ENCODE measurements at regions not wholly inside any gene's neighbourhood (a gene's known extent, or its start where the extent isn't known, plus 50 kb on each side); places are given as distances from the start of the nearest gene placed in this dataset.

GRCh38 chr7:113256883-113257531 lies 138.7 kb upstream of the SMIM30 start:
- Histone ChIP-seq H4K8ac (ENCODE audit: low read depth, low read length) (no peak overlapping the region), H4K12ac (ENCODE audit: low read depth, low read length) (no peak overlapping the region), H3K18ac (ENCODE audit: low read length) (no peak overlapping the region), H3K79me2 (ENCODE audit: control insufficient read depth, insufficient read depth, low read length, poor library complexity) (no peaks in the 10 kb centered on the region), H3K9me3 (ENCODE audit: insufficient read depth, low read depth, low read length) (no peaks in the 10 kb centered on the region), H2BK5ac (ENCODE audit: low read depth, low read length, poor library complexity) (no peak overlapping the region), H3K27me3 (ENCODE audit: insufficient read depth, low read length) (no peaks in the 10 kb centered on the region), H3K79me1 (ENCODE audit: low read length) (no peaks in the 10 kb centered on the region), H3K23ac (ENCODE audit: low read length) (no peak overlapping the region), H2AFZ (ENCODE audit: insufficient read depth, low read length, poor library complexity) (no peak overlapping the region), H2BK12ac (ENCODE audit: low read length) (no peak overlapping the region), H3K4ac (ENCODE audit: low read depth, low read length) (no peak overlapping the region), H3K4me1 (ENCODE audit: control insufficient read depth in 1 of 2, insufficient read depth in 2 of 2, low read length in 2 of 2) (no peaks in the 10 kb centered on the region), H3K9ac (ENCODE audit: low read length) (no peak overlapping the region), H2AK5ac (ENCODE audit: low read length) (no peak overlapping the region), H4K91ac (ENCODE audit: low read depth, low read length) (no peak overlapping the region), H3K36me3 (ENCODE audit: control insufficient read depth in 1 of 2, insufficient read depth in 2 of 2, low read length in 2 of 2) (no peaks in the 10 kb centered on the region), H3K14ac (ENCODE audit: low read length) (no peak overlapping the region), H3K4me3 (ENCODE audit: low read depth, low read length) (no peak overlapping the region), H3K4me2 (ENCODE audit: low read length) (no peak overlapping the region), H3K27ac (ENCODE audit: low read depth, low read length) (no peak overlapping the region), H2BK120ac (ENCODE audit: insufficient read depth, low read length, poor library complexity) (no peak overlapping the region)
- no peak for DNase-seq
- no CpG with 5 or more reads among the region's 1 CpG for WGBS (ENCODE audit: extremely low coverage, insufficient coverage, insufficient read length)

- Histone ChIP-seq H2BK5ac (ENCODE audit: low read depth, low read length, poor library complexity) (no peak overlapping the region), H3K79me1 (ENCODE audit: low read length) (no peaks in the 10 kb centered on the region), H3K4me1 (ENCODE audit: control insufficient read depth in 1 of 2, insufficient read depth in 2 of 2, low read length in 2 of 2) (no peaks in the 10 kb centered on the region), H3K14ac (ENCODE audit: low read length) (no peak overlapping the region), H2AK5ac (ENCODE audit: low read length) (no peak overlapping the region), H3K4me3 (ENCODE audit: low read depth, low read length) (no peak overlapping the region), H4K8ac (ENCODE audit: low read depth, low read length) (no peak overlapping the region), H2BK12ac (ENCODE audit: low read length) (no peak overlapping the region), H3K36me3 (ENCODE audit: control insufficient read depth in 1 of 2, insufficient read depth in 2 of 2, low read length in 2 of 2) (no peaks in the 10 kb centered on the region), H3K4me2 (ENCODE audit: low read length) (no peak overlapping the region), H3K23ac (ENCODE audit: low read length) (no peak overlapping the region), H2BK120ac (ENCODE audit: insufficient read depth, low read length, poor library complexity) (no peak overlapping the region), H3K9ac (ENCODE audit: low read length) (no peak overlapping the region), H3K79me2 (ENCODE audit: control insufficient read depth, insufficient read depth, low read length, poor library complexity) (no peaks in the 10 kb centered on the region), H3K18ac (ENCODE audit: low read length) (no peak overlapping the region), H3K27me3 (ENCODE audit: insufficient read depth, low read length) (no peaks in the 10 kb centered on the region), H3K4ac (ENCODE audit: low read depth, low read length) (no peak overlapping the region), H4K12ac (ENCODE audit: low read depth, low read length) (no peak overlapping the region), H3K27ac (ENCODE audit: low read depth, low read length) (no peak overlapping the region), H4K91ac (ENCODE audit: low read depth, low read length) (no peak overlapping the region), H2AFZ (ENCODE audit: insufficient read depth, low read length, poor library complexity) (no peak overlapping the region), H3K9me3 (ENCODE audit: insufficient read depth, low read depth, low read length) (no peaks in the 10 kb centered on the region)
- DNase-seq: no peak
- WGBS (ENCODE audit: extremely low coverage, insufficient coverage, insufficient read length): no CpG with 5 or more reads among the region's 3 CpGs
These were observed 128.8 kb upstream of the SMIM30 start for GRCh38 chr7:113247198-113247597.

- no peak overlapping the region for H3K14ac ChIP-seq (ENCODE audit: low read length)
- H3K4me3 ChIP-seq (ENCODE audit: low read depth, low read length): no peak overlapping the region
- H3K4me2 ChIP-seq (ENCODE audit: low read length): no peak overlapping the region
- DNase-seq: no peak
- H3K27ac ChIP-seq (ENCODE audit: low read depth, low read length): no peak overlapping the region
- H4K91ac ChIP-seq (ENCODE audit: low read depth, low read length): no peak overlapping the region
- no peaks in the 10 kb centered on the region for H3K4me1 ChIP-seq (ENCODE audit: control insufficient read depth in 1 of 2, insufficient read depth in 2 of 2, low read length in 2 of 2)
- H3K4ac ChIP-seq (ENCODE audit: low read depth, low read length): no peak overlapping the region
- no peaks in the 10 kb centered on the region for H3K27me3 ChIP-seq (ENCODE audit: insufficient read depth, low read length)
- H3K18ac ChIP-seq (ENCODE audit: low read length): no peak overlapping the region
- H3K23ac ChIP-seq (ENCODE audit: low read length): no peak overlapping the region
- no peaks in the 10 kb centered on the region for H3K36me3 ChIP-seq (ENCODE audit: control insufficient read depth in 1 of 2, insufficient read depth in 2 of 2, low read length in 2 of 2)
- H2BK12ac ChIP-seq (ENCODE audit: low read length): no peak overlapping the region
- no peak overlapping the region for H2AFZ ChIP-seq (ENCODE audit: insufficient read depth, low read length, poor library complexity)
- H2AK5ac ChIP-seq (ENCODE audit: low read length): no peak overlapping the region
- H3K9ac ChIP-seq (ENCODE audit: low read length): no peak overlapping the region
- H4K8ac ChIP-seq (ENCODE audit: low read depth, low read length): no peak overlapping the region
- H3K9me3 ChIP-seq (ENCODE audit: insufficient read depth, low read depth, low read length): no peaks in the 10 kb centered on the region
- H2BK120ac ChIP-seq (ENCODE audit: insufficient read depth, low read length, poor library complexity): no peak overlapping the region
- H3K79me2 ChIP-seq (ENCODE audit: control insufficient read depth, insufficient read depth, low read length, poor library complexity): no peaks in the 10 kb centered on the region
- H4K12ac ChIP-seq (ENCODE audit: low read depth, low read length): no peak overlapping the region
- no peaks in the 10 kb centered on the region for H3K79me1 ChIP-seq (ENCODE audit: low read length)
- H2BK5ac ChIP-seq (ENCODE audit: low read depth, low read length, poor library complexity): no peak overlapping the region
These were observed 128.4 kb upstream of the SMIM30 start for GRCh38 chr7:113246738-113247137.

- Histone ChIP-seq H3K4me1 (ENCODE audit: control insufficient read depth in 1 of 2, insufficient read depth in 2 of 2, low read length in 2 of 2) (no peaks in the 10 kb centered on the region), H2BK5ac (ENCODE audit: low read depth, low read length, poor library complexity) (no peak overlapping the region), H4K8ac (ENCODE audit: low read depth, low read length) (no peak overlapping the region), H3K4me2 (ENCODE audit: low read length) (no peak overlapping the region), H3K27me3 (ENCODE audit: insufficient read depth, low read length) (no peaks in the 10 kb centered on the region), H2AK5ac (ENCODE audit: low read length) (no peak overlapping the region), H2BK120ac (ENCODE audit: insufficient read depth, low read length, poor library complexity) (no peak overlapping the region), H3K9me3 (ENCODE audit: insufficient read depth, low read depth, low read length) (no peaks in the 10 kb centered on the region), H3K27ac (ENCODE audit: low read depth, low read length) (no peak overlapping the region), H3K14ac (ENCODE audit: low read length) (no peak overlapping the region), H3K36me3 (ENCODE audit: control insufficient read depth in 1 of 2, insufficient read depth in 2 of 2, low read length in 2 of 2) (no peaks in the 10 kb centered on the region), H3K23ac (ENCODE audit: low read length) (no peak overlapping the region), H3K18ac (ENCODE audit: low read length) (no peak overlapping the region), H4K91ac (ENCODE audit: low read depth, low read length) (no peak overlapping the region), H3K9ac (ENCODE audit: low read length) (no peak overlapping the region), H2BK12ac (ENCODE audit: low read length) (no peak overlapping the region), H2AFZ (ENCODE audit: insufficient read depth, low read length, poor library complexity) (no peak overlapping the region), H3K79me1 (ENCODE audit: low read length) (no peaks in the 10 kb centered on the region), H3K4me3 (ENCODE audit: low read depth, low read length) (no peak overlapping the region), H3K79me2 (ENCODE audit: control insufficient read depth, insufficient read depth, low read length, poor library complexity) (no peaks in the 10 kb centered on the region), H4K12ac (ENCODE audit: low read depth, low read length) (no peak overlapping the region), H3K4ac (ENCODE audit: low read depth, low read length) (no peak overlapping the region)
- DNase-seq: no peak
- no CpG with 5 or more reads among the region's 2 CpGs for WGBS (ENCODE audit: extremely low coverage, insufficient coverage, insufficient read length)
These were observed 114.5 kb upstream of the SMIM30 start for GRCh38 chr7:113232885-113233284.
